Activated CD4-positive, alpha-beta memory T cell treated with anti-CD3 and anti-CD28 coated beads for 36 hours (primary cell): ENCODE measurements at regions not wholly inside any gene's neighbourhood (a gene's known extent, or its start where the extent isn't known, plus 50 kb on each side); places are given as distances from the start of the nearest gene placed in this dataset.

Experiments used
- CTCF ChIA-PET: fragments of 350-600 bp; sonication (Branson Sonifier 250); formaldehyde crosslinking; loops from one replicate; lab custom pipeline; 2021; ENCODE audit warnings: antibody characterized with exemption, inconsistent platforms; lab: Charles Lee
- POLR2A ChIA-PET: fragments of 350-600 bp; sonication (Branson Sonifier 250); formaldehyde crosslinking; loops from one replicate; lab custom pipeline; 2021; ENCODE audit warnings: antibody characterized with exemption; lab: Charles Lee
- DNase-seq: peaks from one replicate; pipeline ENCODE4 v3.0.0-alpha.2; 2020
- H3K27ac Mint-ChIP-seq: one replicate; pipeline ENCODE4 v1.8.0; 2021; ENCODE audit warnings: mixed read lengths
- H3K27me3 Mint-ChIP-seq: one replicate; pipeline ENCODE4 v1.8.0; 2021; ENCODE audit warnings: mixed read lengths
- H3K36me3 Mint-ChIP-seq: one replicate; pipeline ENCODE4 v1.8.0; 2021; ENCODE audit warnings: mixed read lengths
- H3K4me1 Mint-ChIP-seq: one replicate; pipeline ENCODE4 v1.8.0; 2021; ENCODE audit warnings: low read depth, mixed read lengths
- H3K4me3 Mint-ChIP-seq: one replicate; pipeline ENCODE4 v1.8.0; 2021; ENCODE audit warnings: mild to moderate bottlenecking, mixed read lengths
- H3K9me3 Mint-ChIP-seq: one replicate; pipeline ENCODE4 v1.8.0; 2021; ENCODE audit warnings: mixed read lengths
- intact Hi-C: fragments of 100-400 bp; cut with micrococcal nuclease; formaldehyde crosslinking; loops from one replicate; pipeline ENCODE4 v1.15.1; 2023

GRCh38 chr15:31522028-31522427 is 195.4 kb downstream of the KLF13 start:
- H3K27ac Mint-ChIP-seq, result no peak overlapping the region
- no peak overlapping the region for H3K4me3 Mint-ChIP-seq
- ChIA-PET CTCF (no interaction called here), POLR2A (no interaction called here)
- DNase-seq, result no peak
- H3K4me1 Mint-ChIP-seq, result no peaks in the 10 kb centered on the region
- intact Hi-C loops, result no loop called here
- no peaks in the 10 kb centered on the region for H3K36me3 Mint-ChIP-seq
- H3K9me3 Mint-ChIP-seq, result no peaks in the 10 kb centered on the region
- peaks cover 3% of the 10 kb centered on the region for H3K27me3 Mint-ChIP-seq

- Mint-ChIP-seq H3K9me3 (no peaks in the 10 kb centered on the region), H3K27me3 (peaks cover 2% of the 10 kb centered on the region), H3K4me1 (no peaks in the 10 kb centered on the region), H3K4me3 (no peak overlapping the region), H3K27ac (no peak overlapping the region), H3K36me3 (no peaks in the 10 kb centered on the region)
- no peak for DNase-seq
- ChIA-PET POLR2A (no interaction called here), CTCF (no interaction called here)
- intact Hi-C loops, result no loop called here
Observed at GRCh38 chr15:31523027-31523654, 196.5 kb downstream of the KLF13 start.

- intact Hi-C loops, result no loop called here
- H3K27me3 Mint-ChIP-seq, result peaks cover 2% of the 10 kb centered on the region
- POLR2A ChIA-PET, result no interaction called here
Observed at GRCh38 chr15:31523655-31524049, 197.0 kb downstream of the KLF13 start.

DNA sequence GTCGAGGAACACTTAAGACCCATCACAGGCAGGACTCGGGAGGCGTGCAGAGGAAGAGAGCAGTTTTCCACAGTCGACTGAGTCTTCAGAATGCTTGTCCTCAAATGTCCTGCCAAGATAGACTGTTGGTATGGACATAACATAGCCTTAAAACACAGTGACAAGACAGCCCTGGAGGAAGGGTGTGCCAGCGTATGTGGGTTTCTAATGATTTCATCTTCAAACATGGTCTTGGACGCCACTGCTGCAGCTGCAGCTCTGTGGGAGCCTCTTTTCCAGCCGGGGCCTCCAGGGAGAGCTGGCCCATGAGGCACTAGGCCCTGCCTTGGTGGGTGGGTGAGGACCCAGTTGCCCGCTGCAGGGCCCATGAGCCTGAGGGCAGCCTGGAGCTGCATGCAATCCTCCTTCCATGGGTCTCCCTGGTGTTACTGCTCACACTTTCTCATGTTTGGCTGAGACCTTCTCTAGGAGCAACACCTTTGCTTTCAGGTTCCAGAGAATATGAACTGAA is 198.6 kb downstream of the KLF13 start:
- Mint-ChIP-seq H3K9me3 (no peaks in the 10 kb centered on the region), H3K4me1 (no peaks in the 10 kb centered on the region), H3K27ac (no peak overlapping the region), H3K4me3 (no peak overlapping the region), H3K36me3 (no peaks in the 10 kb centered on the region), H3K27me3 (peaks cover 2% of the 10 kb centered on the region)
- DNase-seq, result no peak
- intact Hi-C loops, result no loop called here
- POLR2A ChIA-PET, result no interaction called here
- CTCF ChIA-PET, result no interaction called here

More at GRCh38 chr15:31523655-31524049, 197.0 kb downstream of the KLF13 start:
- Mint-ChIP-seq H3K4me1 (no peaks in the 10 kb centered on the region), H3K9me3 (no peaks in the 10 kb centered on the region), H3K27ac (no peak overlapping the region), H3K4me3 (no peak overlapping the region), H3K36me3 (no peaks in the 10 kb centered on the region)
- DNase-seq, result no peak
- CTCF ChIA-PET, result no interaction called here

DNA sequence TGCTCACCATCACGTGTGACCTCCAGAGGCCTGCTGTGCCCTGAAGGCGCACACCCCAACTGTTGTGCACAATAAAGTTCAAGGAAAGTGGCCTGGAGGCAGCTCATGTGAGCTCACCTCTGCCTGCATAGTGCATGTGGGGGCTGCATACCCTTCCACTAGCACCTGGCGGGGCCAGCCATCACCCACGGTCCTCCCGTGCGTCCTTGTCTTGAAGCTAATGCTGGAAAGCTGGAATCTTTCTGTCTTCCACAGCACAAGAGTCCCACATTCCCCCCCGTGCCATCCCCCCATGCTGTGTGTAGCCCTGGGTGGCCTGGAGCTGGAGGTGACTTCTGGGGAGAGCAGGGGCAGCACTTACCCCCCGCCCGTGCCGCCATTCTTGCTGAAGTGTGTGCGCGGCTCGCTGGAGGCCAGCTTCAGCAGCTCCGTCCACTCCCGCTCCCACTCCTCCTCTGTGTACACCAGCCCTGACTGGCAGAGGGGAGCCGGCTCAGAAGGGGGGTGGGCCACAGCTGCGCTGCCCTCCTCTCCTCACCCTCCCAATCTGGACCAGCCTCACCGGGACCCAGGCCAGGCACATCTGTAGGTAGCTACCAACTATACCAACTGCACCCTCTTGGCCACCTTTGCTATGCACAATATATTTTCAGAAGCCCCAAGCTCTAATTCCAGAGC is 199.5 kb downstream of the KLF13 start:
- Mint-ChIP-seq H3K4me1 (no peaks in the 10 kb centered on the region), H3K4me3 (no peak overlapping the region), H3K27me3 (peaks cover 2% of the 10 kb centered on the region), H3K9me3 (no peaks in the 10 kb centered on the region), H3K27ac (no peak overlapping the region), H3K36me3 (no peaks in the 10 kb centered on the region)
- POLR2A ChIA-PET, result interaction anchor here (0.6 kb wide), 1 partner anchor 127 kb away, joined by 3 read pairs; no protein-coding TSS in a partner anchor
- intact Hi-C loops, result no loop called here
- CTCF ChIA-PET, result interaction anchor here (0.9 kb wide), 1 partner anchor 38 kb away, joined by 3 read pairs; no protein-coding TSS in a partner anchor
- no peak for DNase-seq

- Mint-ChIP-seq H3K27me3 (peaks cover 2% of the 10 kb centered on the region), H3K9me3 (no peaks in the 10 kb centered on the region), H3K4me1 (no peaks in the 10 kb centered on the region), H3K36me3 (no peaks in the 10 kb centered on the region), H3K4me3 (no peak overlapping the region), H3K27ac (no peak overlapping the region)
- CTCF ChIA-PET, result no interaction called here
- no peak for DNase-seq
- intact Hi-C loops, result no loop called here
- POLR2A ChIA-PET, result no interaction called here
Observed at GRCh38 chr15:31526916-31527690, 200.5 kb downstream of the KLF13 start.

DNA sequence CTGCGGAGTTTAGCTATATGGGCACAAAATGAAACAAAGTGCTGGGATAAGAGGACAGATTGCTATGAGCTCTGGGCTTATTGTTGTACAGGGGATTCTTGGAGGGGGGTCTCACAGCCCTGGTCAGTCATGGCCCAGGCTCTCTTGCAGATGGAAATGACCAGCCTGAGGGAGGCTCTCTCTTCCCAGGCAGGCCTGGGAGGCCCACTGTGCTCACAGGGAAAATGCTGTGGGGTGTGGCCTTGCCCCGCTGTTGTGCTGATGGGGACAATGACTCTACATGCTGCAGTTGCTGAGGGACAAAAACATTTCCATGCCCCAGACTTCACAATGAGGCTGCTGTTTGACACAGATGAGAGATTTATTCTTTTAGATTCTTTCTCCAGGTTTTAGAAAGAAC is 202.2 kb downstream of the KLF13 start:
- H3K4me3 Mint-ChIP-seq, result no peak overlapping the region
- peaks cover 2% of the 10 kb centered on the region for H3K27me3 Mint-ChIP-seq
- no peaks in the 10 kb centered on the region for H3K4me1 Mint-ChIP-seq
- ChIA-PET CTCF (no interaction called here), POLR2A (no interaction called here)
- no peak for DNase-seq
- H3K36me3 Mint-ChIP-seq, result no peaks in the 10 kb centered on the region
- intact Hi-C loops, result no loop called here
- H3K27ac Mint-ChIP-seq, result no peak overlapping the region
- no peaks in the 10 kb centered on the region for H3K9me3 Mint-ChIP-seq

GRCh38 chr15:31537770-31538592 is 211.3 kb downstream of the KLF13 start:
- ChIA-PET CTCF (no interaction called here), POLR2A (no interaction called here)
- Mint-ChIP-seq H3K9me3 (peaks cover 2% of the 10 kb centered on the region), H3K4me1 (no peaks in the 10 kb centered on the region), H3K4me3 (no peak overlapping the region), H3K36me3 (no peaks in the 10 kb centered on the region), H3K27ac (no peak overlapping the region), H3K27me3 (peaks cover 41% of the 10 kb centered on the region)
- intact Hi-C loops, result no loop called here
- DNase-seq, result no peak

DNA sequence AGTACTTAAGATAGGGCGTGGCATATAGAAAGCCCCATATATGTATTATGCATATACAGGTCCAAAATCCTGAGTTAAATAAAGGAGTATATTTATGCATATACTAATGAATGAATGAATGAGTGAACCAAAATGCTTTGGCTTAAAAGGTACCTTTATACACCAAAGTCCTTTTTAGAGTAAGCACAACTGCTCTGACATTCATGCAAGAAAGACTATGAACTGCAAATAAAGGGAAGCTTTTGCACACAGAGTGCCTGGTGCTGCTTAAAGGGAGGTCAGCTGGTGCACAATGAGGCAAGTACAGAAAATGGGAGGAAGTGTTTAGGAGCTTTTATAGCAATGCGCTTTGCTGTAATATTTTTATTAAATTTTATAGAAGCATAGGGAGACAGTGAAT is 214.0 kb downstream of the KLF13 start:
- no peak overlapping the region for H3K27ac Mint-ChIP-seq
- intact Hi-C loops, result no loop called here

DNA sequence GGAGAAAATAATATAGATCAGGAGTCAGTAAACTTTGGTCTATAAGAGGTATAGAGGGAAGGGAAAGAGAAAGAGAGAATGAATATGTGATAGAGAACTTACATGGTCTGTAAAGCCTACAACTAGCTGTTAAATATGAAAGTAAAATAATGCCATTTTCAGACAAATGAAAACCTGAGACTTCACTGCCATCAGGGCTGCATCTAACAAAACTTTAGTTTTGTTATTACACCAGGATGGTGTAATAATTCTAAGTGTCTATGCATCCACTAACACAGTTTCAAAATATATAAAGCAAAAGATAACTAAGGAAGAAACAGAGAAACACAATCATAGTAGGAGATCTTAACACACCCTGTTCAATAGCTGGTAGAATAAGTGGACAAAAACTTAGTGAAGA is 217.7 kb downstream of the KLF13 start:
- Mint-ChIP-seq H3K27ac (no peak overlapping the region), H3K36me3 (no peaks in the 10 kb centered on the region), H3K4me3 (no peak overlapping the region), H3K9me3 (no peaks in the 10 kb centered on the region), H3K27me3 (peaks cover 15% of the 10 kb centered on the region), H3K4me1 (peaks cover 2% of the 10 kb centered on the region)
- no peak for DNase-seq
- POLR2A ChIA-PET, result no interaction called here
- CTCF ChIA-PET, result no interaction called here
- intact Hi-C loops, result no loop called here

More for the DNA sequence above, 214.0 kb downstream of the KLF13 start:
- Mint-ChIP-seq H3K4me3 (no peak overlapping the region), H3K27me3 (peaks cover 36% of the 10 kb centered on the region), H3K36me3 (no peaks in the 10 kb centered on the region), H3K9me3 (no peaks in the 10 kb centered on the region), H3K4me1 (peaks cover 2% of the 10 kb centered on the region)
- ChIA-PET CTCF (no interaction called here), POLR2A (no interaction called here)
- DNase-seq, result no peak

- intact Hi-C loops, result no loop called here
- ChIA-PET CTCF (no interaction called here), POLR2A (no interaction called here)
Observed at GRCh38 chr15:31545257-31545656, 218.6 kb downstream of the KLF13 start.

More at GRCh38 chr15:31545257-31545656, 218.6 kb downstream of the KLF13 start:
- no peak overlapping the region for H3K4me3 Mint-ChIP-seq
- peaks cover 2% of the 10 kb centered on the region for H3K4me1 Mint-ChIP-seq
- H3K36me3 Mint-ChIP-seq, result no peaks in the 10 kb centered on the region
- H3K27me3 Mint-ChIP-seq, result peaks cover 11% of the 10 kb centered on the region
- H3K9me3 Mint-ChIP-seq, result no peaks in the 10 kb centered on the region
- no peak for DNase-seq
- no peak overlapping the region for H3K27ac Mint-ChIP-seq
